GM23338 (cell line): ENCODE measurements at regions not wholly inside any gene's neighbourhood (a gene's known extent, or its start where the extent isn't known, plus 50 kb on each side); places are given as distances from the start of the nearest gene placed in this dataset.

Source experiments
- ATAC-seq: fragments of 200-7000 bp; cut with Tn5 transposase; 3 replicates; pipeline ENCODE4 v1.9.1; 2020
- DNase-seq: peaks from one replicate; pipeline ENCODE4 v3.0.0-alpha.2; 2015; ENCODE audit warnings: low spot score
- H2AFZ ChIP-seq: fragments of 200-600 bp; sonication (generic); 2 replicates; pipeline ENCODE4 v1.8.0; 2016; ENCODE audit warnings: antibody characterized with exemption, mild to moderate bottlenecking, moderate library complexity
- H3F3A ChIP-seq: fragments of 200-600 bp; sonication (generic); replicated peaks from 2 replicates; pipeline ENCODE4 v1.8.0; 2017; ENCODE audit warnings: antibody characterized with exemption, mixed run types, low read depth
- H3K27ac ChIP-seq: fragments of 200-600 bp; sonication (generic); 2 replicates; pipeline ENCODE4 v1.6.1; 2016; ENCODE audit warnings: low read depth
- H3K27me3 ChIP-seq: fragments of 200-600 bp; sonication (generic); 2 replicates; pipeline ENCODE4 v1.8.0; 2016; ENCODE audit warnings: mild to moderate bottlenecking, mixed run types, moderate library complexity; ENCODE audit not compliant: insufficient read depth
- H3K36me3 ChIP-seq: fragments of 200-600 bp; sonication (generic); 2 replicates; pipeline ENCODE4 v1.8.0; 2016; ENCODE audit warnings: mild to moderate bottlenecking; ENCODE audit not compliant: insufficient read depth
- H3K4me1 ChIP-seq: fragments of 200-600 bp; sonication (generic); 2 replicates; pipeline ENCODE4 v1.8.0; 2016; ENCODE audit warnings: mild to moderate bottlenecking, moderate library complexity; ENCODE audit not compliant: insufficient read depth
- H3K4me2 ChIP-seq: fragments of 200-600 bp; sonication (generic); 2 replicates; pipeline ENCODE4 v1.7.1; 2017; ENCODE audit warnings: mixed run types
- H3K4me3 ChIP-seq: fragments of 200-600 bp; sonication (generic); 2 replicates; pipeline ENCODE4 v1.6.1; 2016; ENCODE audit warnings: mixed run types
- H3K79me2 ChIP-seq: fragments of 200-600 bp; sonication (generic); replicated peaks from 2 replicates; pipeline ENCODE4 v1.8.0; 2017; ENCODE audit warnings: mild to moderate bottlenecking; ENCODE audit not compliant: insufficient read depth
- H3K9me2 ChIP-seq: fragments of 200-600 bp; sonication (generic); 2 replicates; pipeline ENCODE4 v1.8.0; 2017; ENCODE audit not compliant: insufficient read depth
- H4K20me1 ChIP-seq: fragments of 200-600 bp; sonication (generic); replicated peaks from 2 replicates; pipeline ENCODE4 v1.8.0; 2017; ENCODE audit warnings: mild to moderate bottlenecking; ENCODE audit not compliant: insufficient read depth
- H3K27ac Mint-ChIP-seq: 2 replicates; pipeline ENCODE4 v1.8.0; 2020; ENCODE audit warnings: inconsistent platforms, mild to moderate bottlenecking, moderate library complexity, mixed read lengths
- H3K27me3 Mint-ChIP-seq: 3 replicates; pipeline ENCODE4 v1.8.0; 2022; ENCODE audit warnings: low read depth, mild to moderate bottlenecking, moderate library complexity, mixed read lengths, inconsistent platforms; ENCODE audit not compliant: insufficient read depth, poor library complexity
- H3K36me3 Mint-ChIP-seq: 3 replicates; pipeline ENCODE4 v1.8.0; 2021; ENCODE audit warnings: low read depth, mild to moderate bottlenecking, inconsistent platforms, moderate library complexity, mixed read lengths
- H3K4me1 Mint-ChIP-seq: 3 replicates; pipeline ENCODE4 v1.8.0; 2020; ENCODE audit warnings: mild to moderate bottlenecking, inconsistent platforms, mixed read lengths
- H3K4me3 Mint-ChIP-seq: 3 replicates; pipeline ENCODE4 v1.8.0; 2021; ENCODE audit warnings: moderate library complexity, mild to moderate bottlenecking, inconsistent platforms, mixed read lengths
- H3K9me3 Mint-ChIP-seq: 3 replicates; pipeline ENCODE4 v1.8.0; 2020; ENCODE audit warnings: moderate library complexity, mild to moderate bottlenecking, inconsistent platforms, mixed read lengths
- CREB1 ChIP-seq: fragments of 250-450 bp; sonication (Bioruptor Pico); IDR thresholded peaks from 2 replicates; pipeline ENCODE4 v1.5.0; 2020; ENCODE audit warnings: low read depth, mild to moderate bottlenecking, moderate library complexity
- CTCF ChIP-seq, 2 experiments: fragments of 200-600 bp in 1 of 2; sonication (generic) in 1 of 2; conservative IDR thresholded peaks; 2 replicates each; pipeline versions ENCODE4 v1.5.1 to v1.6.1; 2016 to 2017; ENCODE audit warnings: antibody characterized with exemption in 2 of 2, low read depth in 2 of 2, mild to moderate bottlenecking in 2 of 2, moderate library complexity in 1 of 2
- ETS1 ChIP-seq: IDR thresholded peaks from 2 replicates; pipeline ENCODE4 v1.6.1; 2016; ENCODE audit warnings: antibody characterized with exemption
- EZH2 ChIP-seq: fragments of 200-600 bp; sonication (generic); IDR thresholded peaks from one replicate; pipeline ENCODE4 v1.8.0; 2017; ENCODE audit warnings: antibody characterized with exemption, mild to moderate bottlenecking, low read depth; ENCODE audit not compliant: unreplicated experiment
- EZH2phosphoT487 ChIP-seq: fragments of 200-600 bp; sonication (generic); IDR thresholded peaks from one replicate; pipeline ENCODE4 v1.8.1; 2018; ENCODE audit warnings: antibody characterized with exemption; ENCODE audit not compliant: unreplicated experiment
- JUNB ChIP-seq: IDR thresholded peaks from one replicate; pipeline ENCODE4 v1.6.1; 2016; ENCODE audit warnings: antibody characterized with exemption; ENCODE audit not compliant: unreplicated experiment
- NANOG ChIP-seq: IDR thresholded peaks from 2 replicates; pipeline ENCODE4 v1.6.1; 2016; ENCODE audit warnings: antibody characterized with exemption, borderline replicate concordance
- POLR2AphosphoS5 ChIP-seq: IDR thresholded peaks from 2 replicates; pipeline ENCODE4 v1.6.1; 2016; ENCODE audit warnings: antibody characterized with exemption, low read depth
- REST ChIP-seq: IDR thresholded peaks from one replicate; pipeline ENCODE4 v1.6.1; 2018; ENCODE audit warnings: antibody characterized with exemption; ENCODE audit not compliant: unreplicated experiment
- STAT1 ChIP-seq: IDR thresholded peaks from one replicate; pipeline ENCODE4 v1.6.1; 2016; ENCODE audit warnings: antibody characterized with exemption; ENCODE audit not compliant: unreplicated experiment
- ZNF114 ChIP-seq: fragments of 250-450 bp; sonication (Bioruptor Pico); IDR thresholded peaks from 2 replicates; pipeline ENCODE4 v1.5.0; 2020; ENCODE audit warnings: mild to moderate bottlenecking, moderate library complexity
- ZNF331 ChIP-seq: fragments of 250-450 bp; sonication (Bioruptor Pico); IDR thresholded peaks from 2 replicates; pipeline ENCODE4 v1.5.0; 2020; ENCODE audit warnings: low read depth, mild to moderate bottlenecking, moderate library complexity
- ZNF462 ChIP-seq: fragments of 250-450 bp; sonication (Bioruptor Pico); IDR thresholded peaks from 2 replicates; pipeline ENCODE4 v1.5.0; 2020; ENCODE audit warnings: mild to moderate bottlenecking, moderate library complexity

GRCh38 chr4:164639001-164639400 lies 114.9 kb upstream of the SMIM31 start (continued):
- no peak for TF ChIP-seq REST

GRCh38 chr4:164648151-164648848 lies 105.6 kb upstream of the SMIM31 start:
- no peak for ATAC-seq
- Mint-ChIP-seq H3K4me1 (no peaks in the 10 kb centered on the region), H3K4me3 (no peak overlapping the region), H3K9me3 (no peaks in the 10 kb centered on the region; the same call in 2 of the 3 replicates), H3K27ac (no peak overlapping the region), H3K36me3 (no peaks in the 10 kb centered on the region), H3K27me3 (no peaks in the 10 kb centered on the region)
- Histone ChIP-seq H3K9me2 (no peaks in the 10 kb centered on the region), H3K4me3 (no peak overlapping the region), H3K4me2 (no peak overlapping the region), H2AFZ (no peak overlapping the region), H3K27me3 (no peaks in the 10 kb centered on the region), H3K27ac (no peak overlapping the region), H3K36me3 (no peaks in the 10 kb centered on the region), H4K20me1 (no peaks in the 10 kb centered on the region), H3K79me2 (no peaks in the 10 kb centered on the region), H3K4me1 (no peaks in the 10 kb centered on the region), H3F3A (no peaks in the 10 kb centered on the region)
- no peak for DNase-seq
- TF ChIP-seq ETS1 (no peak), CTCF (conservative IDR thresholded peaks at IDR 0.05; ENCODE audit: low read depth in 2 of 2) (no peak), ZNF331 (CRISPR knock-in tag) (no peak), JUNB (no peak), NANOG (no peak), ZNF462 (CRISPR knock-in tag) (no peak), EZH2phosphoT487 (no peak), STAT1 (no peak), ZNF114 (CRISPR knock-in tag) (no peak), POLR2AphosphoS5 (no peak), EZH2 (no peak), CREB1 (CRISPR knock-in tag) (no peak)
